Neural cell (in vitro differentiated cells): ENCODE measurements at regions not wholly inside any gene's neighbourhood (a gene's known extent, or its start where the extent isn't known, plus 50 kb on each side); places are given as distances from the start of the nearest gene placed in this dataset.

Source experiments
- CTCF ChIP-seq: fragments of 450-650 bp; IDR thresholded peaks from 2 replicates; pipeline ENCODE4 v1.5.1; 2014; ENCODE audit warnings: antibody characterized with exemption, mild to moderate bottlenecking, moderate library complexity; ENCODE audit not compliant: poor library complexity, severe bottlenecking
- EP300 ChIP-seq: fragments of 450-650 bp; conservative IDR thresholded peaks from 2 replicates; pipeline ENCODE4 v1.6.1; 2014; ENCODE audit warnings: antibody characterized with exemption, mild to moderate bottlenecking, moderate library complexity; ENCODE audit not compliant: poor library complexity, severe bottlenecking
- EZH2 ChIP-seq: fragments of 200-600, 300-800 bp; shearing (Covaris generic), sonication (generic); IDR thresholded peaks from 2 replicates; pipeline ENCODE4 v1.6.1; 2014; ENCODE audit warnings: antibody characterized with exemption, low read length, borderline replicate concordance, mild to moderate bottlenecking; ENCODE audit not compliant: insufficient read depth, poor library complexity, severe bottlenecking
- MXI1 ChIP-seq: fragments of 450-650 bp; conservative IDR thresholded peaks from 2 replicates; pipeline ENCODE4 v1.6.1; 2014; ENCODE audit warnings: antibody characterized with exemption, mild to moderate bottlenecking; ENCODE audit not compliant: poor library complexity, severe bottlenecking
- POLR2AphosphoS5 ChIP-seq: IDR thresholded peaks from 2 replicates; pipeline ENCODE4 v1.6.1; 2012
- RAD21 ChIP-seq: fragments of 450-650 bp; conservative IDR thresholded peaks from 2 replicates; pipeline ENCODE4 v1.6.1; 2014; ENCODE audit warnings: antibody characterized with exemption, mild to moderate bottlenecking, moderate library complexity
- REST ChIP-seq: IDR thresholded peaks from 2 replicates; pipeline ENCODE4 v1.6.1; 2012; ENCODE audit warnings: borderline replicate concordance
- SMC3 ChIP-seq: fragments of 450-650 bp; conservative IDR thresholded peaks from 2 replicates; pipeline ENCODE4 v1.6.1; 2014; ENCODE audit warnings: antibody characterized with exemption, mild to moderate bottlenecking, moderate library complexity; ENCODE audit not compliant: poor library complexity
- TAF1 ChIP-seq: IDR thresholded peaks from 2 replicates; pipeline ENCODE4 v1.6.1; 2012; ENCODE audit warnings: low read depth

GRCh38 chr16:11452746-11453389 lies 107.6 kb downstream of the RMI2 start:
- TF ChIP-seq CTCF (no peak), RAD21 (no peak), SMC3 (no peak), EP300 (no peak), REST (no peak), MXI1 (no peak), TAF1 (no peak), EZH2 (no peak), POLR2AphosphoS5 (no peak)
